ENCODE measurements at regions not wholly inside any gene's neighbourhood (a gene's known extent, or its start where the extent isn't known, plus 50 kb on each side); places are given as distances from the start of the nearest gene placed in this dataset.

- TF ChIP-seq POU2F2 (IDR thresholded peaks at IDR 0.05; ENCODE audit: borderline replicate concordance, low read depth, low read length) (no peak), NRF1 (conservative IDR thresholded peaks at IDR 0.05; ENCODE audit: low read depth, low read length) (no peak), RB1 (IDR thresholded peaks at IDR 0.05; ENCODE audit: borderline replicate concordance) (no peak), IRF5 (IDR thresholded peaks at IDR 0.05; ENCODE audit: borderline replicate concordance) (no peak), HSF1 (IDR thresholded peaks at IDR 0.05; ENCODE audit: low read depth, low read length) (no peak), MTA3 (IDR thresholded peaks at IDR 0.05; ENCODE audit: borderline replicate concordance, low read length) (no peak), STAT1 (conservative IDR thresholded peaks at IDR 0.05) (no peak), PAX8 (IDR thresholded peaks at IDR 0.05) (no peak), PBX3 (IDR thresholded peaks at IDR 0.05; ENCODE audit: insufficient replicate concordance, low read depth, low read length) (no peak), NKRF (conservative IDR thresholded peaks at IDR 0.05) (no peak)
Measured at GRCh38 chr1:87760155-87760554, 431.5 kb downstream of the LMO4 start (continued).

Measured in GM12878 (cell line).